ENCODE measurements at regions not wholly inside any gene's neighbourhood (a gene's known extent, or its start where the extent isn't known, plus 50 kb on each side); places are given as distances from the start of the nearest gene placed in this dataset.

- no peak for DNase-seq (ENCODE audit: extremely low read depth, low read depth)
- no peak for TF ChIP-seq CTCF (IDR thresholded peaks at IDR 0.05; ENCODE audit: low read depth, low read length, missing control alignments)
- no peak overlapping the region for H3K4me3 ChIP-seq (replicated peaks; ENCODE audit: low read depth, low read length)
These were observed 426.4 kb downstream of the QKI start for GRCh38 chr6:163840880-163841279.

GRCh38 chr6:163839296-163839695 is 424.8 kb downstream of the QKI start:
- no peak for DNase-seq (ENCODE audit: extremely low read depth, low read depth)
- TF ChIP-seq CTCF (IDR thresholded peaks at IDR 0.05; ENCODE audit: low read depth, low read length, missing control alignments): no peak
- H3K4me3 ChIP-seq (replicated peaks; ENCODE audit: low read depth, low read length): no peak overlapping the region

GRCh38 chr6:163837691-163838431 is 423.3 kb downstream of the QKI start:
- TF ChIP-seq CTCF (IDR thresholded peaks at IDR 0.05; ENCODE audit: low read depth, low read length, missing control alignments): no peak
- no peak for DNase-seq (ENCODE audit: extremely low read depth, low read depth)

GRCh38 chr6:163836876-163837690 is 422.6 kb downstream of the QKI start:
- DNase-seq (ENCODE audit: extremely low read depth, low read depth): no peak
- TF ChIP-seq CTCF (IDR thresholded peaks at IDR 0.05; ENCODE audit: low read depth, low read length, missing control alignments): no peak
- H3K4me3 ChIP-seq (replicated peaks; ENCODE audit: low read depth, low read length): no peak overlapping the region

More at GRCh38 chr6:163837691-163838431, 423.3 kb downstream of the QKI start:
- no peak overlapping the region for H3K4me3 ChIP-seq (replicated peaks; ENCODE audit: low read depth, low read length)

- no peak for TF ChIP-seq CTCF (IDR thresholded peaks at IDR 0.05; ENCODE audit: low read depth, low read length, missing control alignments)
- no peak overlapping the region for H3K4me3 ChIP-seq (replicated peaks; ENCODE audit: low read depth, low read length)
- no peak for DNase-seq (ENCODE audit: extremely low read depth, low read depth)
These were observed 421.1 kb downstream of the QKI start for GRCh38 chr6:163835439-163836171.

- TF ChIP-seq CTCF (IDR thresholded peaks at IDR 0.05; ENCODE audit: low read depth, low read length, missing control alignments): no peak
- no peak for DNase-seq (ENCODE audit: extremely low read depth, low read depth)
These were observed 419.9 kb downstream of the QKI start for GRCh38 chr6:163834226-163834970.

More at GRCh38 chr6:163834226-163834970, 419.9 kb downstream of the QKI start:
- no peak overlapping the region for H3K4me3 ChIP-seq (replicated peaks; ENCODE audit: low read depth, low read length)

Measured in HFF-Myc (cell line).